8988T (cell line): ENCODE measurements at regions not wholly inside any gene's neighbourhood (a gene's known extent, or its start where the extent isn't known, plus 50 kb on each side); places are given as distances from the start of the nearest gene placed in this dataset.
A peak's percentile ranks its signal among the peaks of the same experiment; 100 is the strongest.
"Not testable (repeated sequence)": the region's sequence is repeated elsewhere in the genome, so short reads cannot be mapped to it uniquely, and the experiment has no call there.

Experiments
- DNase-seq: peaks from one replicate; pipeline ENCODE4 v3.0.0; 2011

DNA sequence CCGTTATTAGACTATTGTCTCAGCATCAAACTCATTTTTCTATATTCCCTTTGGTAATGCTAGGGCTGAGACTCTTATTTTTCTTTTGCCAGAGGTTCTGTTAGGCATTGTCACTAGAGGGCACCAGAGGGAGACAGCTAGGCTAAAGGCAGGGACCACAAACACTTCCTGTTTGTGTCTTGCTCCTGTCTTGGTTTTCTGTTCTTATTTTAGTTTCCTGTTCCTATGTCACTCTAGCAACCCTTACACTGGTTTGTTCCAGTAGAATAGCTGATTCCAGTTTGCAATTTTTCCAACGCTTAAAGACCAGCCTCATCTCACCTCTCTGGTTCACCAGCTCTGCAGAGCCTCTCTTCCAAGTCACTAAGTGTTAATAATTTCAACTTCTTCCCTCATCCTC, 772.0 kb downstream of the DIAPH3 start:
- peak; percentile 12 for DNase-seq

DNA sequence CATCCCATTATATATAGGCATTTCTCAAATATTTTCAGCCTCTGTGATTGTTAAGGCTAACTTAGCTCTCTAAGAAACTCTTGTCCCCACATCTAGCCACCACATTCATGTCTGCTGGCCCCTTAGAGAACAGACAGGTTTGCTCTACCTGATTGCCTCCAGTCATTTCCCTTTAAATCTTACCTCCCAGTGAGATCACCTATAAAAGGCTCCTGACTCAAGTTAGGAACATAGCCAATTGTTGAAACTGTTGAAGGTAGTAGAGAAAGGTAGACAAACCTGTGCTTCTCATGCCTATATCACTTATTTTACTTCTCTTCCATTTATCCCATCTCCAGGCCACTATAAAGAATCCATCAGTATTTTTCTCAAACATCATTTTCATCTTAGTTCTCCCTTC, 771.4 kb downstream of the DIAPH3 start:
- DNase-seq = no peak

GRCh38 chr13:59394496-59394895, 769.2 kb downstream of the DIAPH3 start:
- no peak for DNase-seq

GRCh38 chr13:59398127-59398526, 765.6 kb downstream of the DIAPH3 start:
- DNase-seq = no peak

GRCh38 chr13:59398661-59399060, 765.1 kb downstream of the DIAPH3 start:
- no peak for DNase-seq

DNA sequence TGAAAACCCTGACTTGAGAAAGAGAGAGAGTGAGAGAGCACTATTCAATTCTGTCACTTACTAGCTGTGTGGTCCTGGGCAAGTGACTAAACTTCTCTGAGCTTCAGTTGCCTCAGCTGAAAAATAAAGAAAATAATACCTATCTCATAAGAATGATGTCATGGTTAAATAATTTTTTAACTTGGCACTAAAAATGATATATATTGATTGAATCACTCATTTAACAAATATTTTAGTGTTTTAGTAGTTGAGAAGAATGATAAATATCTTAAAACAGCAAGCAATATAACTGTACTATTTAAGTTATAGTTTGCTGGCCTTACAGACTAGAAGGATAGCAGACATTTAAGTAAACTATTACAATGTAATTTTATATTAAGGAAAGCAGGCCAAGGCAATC, 764.2 kb downstream of the DIAPH3 start:
- no peak for DNase-seq

- no peak for DNase-seq
These were observed 759.4 kb downstream of the DIAPH3 start for GRCh38 chr13:59404331-59404730.

DNA sequence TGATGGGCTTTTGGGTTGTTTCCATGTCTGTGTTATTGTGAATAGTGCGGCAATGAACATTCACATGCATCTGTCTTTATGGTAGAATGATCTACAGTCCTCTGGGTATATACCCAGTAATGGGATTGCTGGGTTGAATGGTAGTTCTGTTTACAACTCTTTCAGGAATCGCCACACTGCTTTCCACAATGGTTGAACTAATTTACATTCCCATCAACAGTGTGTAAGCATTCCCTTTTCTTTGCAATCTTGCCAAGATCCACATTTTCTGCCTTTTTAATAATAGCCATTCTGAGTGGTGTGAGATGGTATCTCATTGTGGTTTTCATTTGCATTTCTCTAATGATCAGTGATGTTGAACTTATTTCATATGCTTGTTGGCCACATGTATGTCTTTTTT, 756.5 kb downstream of the DIAPH3 start:
- DNase-seq = not testable (repeated sequence)

- no peak for DNase-seq
These were observed 755.0 kb downstream of the DIAPH3 start for GRCh38 chr13:59408738-59409137.

DNA sequence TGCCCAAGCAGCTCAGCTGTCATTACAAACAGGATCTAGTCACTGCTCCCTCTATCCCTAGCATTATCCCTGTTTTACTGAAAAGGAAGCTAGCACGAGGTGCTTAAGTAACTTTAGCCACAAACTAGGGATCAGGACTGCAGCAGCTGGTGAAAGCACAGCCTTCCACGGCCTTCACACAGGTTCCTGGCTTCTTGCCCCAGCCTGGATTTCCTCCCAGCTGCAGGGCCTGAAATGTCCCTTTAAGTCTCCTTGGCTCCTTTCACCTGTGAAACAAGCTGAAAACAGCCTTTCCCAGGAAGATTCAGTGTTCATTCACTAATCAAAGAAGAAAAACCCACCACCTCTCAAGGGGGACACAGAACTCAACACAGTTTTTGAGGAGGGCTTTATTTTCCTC, 754.5 kb downstream of the DIAPH3 start:
- DNase-seq = no peak

DNA sequence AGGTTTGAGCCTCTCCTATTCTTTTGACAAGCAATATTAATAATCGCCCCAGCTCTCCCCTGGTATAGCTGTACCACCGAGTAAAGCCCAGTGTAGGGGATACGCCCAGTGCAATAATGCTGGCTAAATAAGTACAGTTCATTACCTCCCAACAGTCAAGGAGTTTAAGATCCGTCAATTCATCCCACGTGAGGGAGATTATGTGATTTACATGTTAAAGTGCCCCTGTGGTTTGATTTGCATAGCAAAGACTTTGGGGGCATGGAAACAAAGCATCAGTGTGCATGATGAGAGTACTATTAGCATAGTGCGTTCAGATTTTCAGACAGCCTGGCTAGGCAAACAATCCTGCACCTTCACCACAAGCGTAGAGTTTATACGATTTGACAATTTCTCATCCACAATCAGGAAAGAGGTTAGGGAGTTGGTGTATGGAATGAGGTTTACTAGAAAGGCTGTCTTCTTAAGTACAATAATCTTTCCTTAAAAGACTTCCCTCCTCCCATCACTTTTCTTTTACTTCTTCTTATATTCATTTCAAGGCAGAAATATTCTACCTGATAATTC, 754.0 kb downstream of the DIAPH3 start:
- DNase-seq = no peak

GRCh38 chr13:59413126-59413525, 750.6 kb downstream of the DIAPH3 start:
- DNase-seq = no peak

GRCh38 chr13:59414006-59414405, 749.7 kb downstream of the DIAPH3 start:
- no peak for DNase-seq

- DNase-seq = no peak
These were observed 748.2 kb downstream of the DIAPH3 start for GRCh38 chr13:59415498-59415897.

DNA sequence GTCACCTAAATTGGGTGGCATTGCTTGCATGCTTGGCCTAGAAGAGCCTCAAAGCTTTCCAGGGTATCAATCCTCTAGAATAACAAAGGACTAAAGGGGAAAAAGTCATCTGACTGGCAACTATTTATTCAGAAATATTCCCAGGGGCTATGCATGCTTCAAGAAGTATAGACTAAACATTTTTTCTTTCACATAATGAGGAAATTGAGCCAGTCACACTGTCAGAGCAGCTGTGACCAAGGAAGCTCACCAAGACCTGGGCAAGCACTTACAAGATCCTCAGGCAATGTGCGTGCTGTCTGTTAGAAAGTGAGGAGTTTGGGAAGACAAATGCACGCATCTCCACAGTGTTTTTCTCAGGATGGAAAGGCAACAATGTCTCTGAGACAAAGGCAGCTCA, 747.2 kb downstream of the DIAPH3 start:
- DNase-seq = no peak

DNA sequence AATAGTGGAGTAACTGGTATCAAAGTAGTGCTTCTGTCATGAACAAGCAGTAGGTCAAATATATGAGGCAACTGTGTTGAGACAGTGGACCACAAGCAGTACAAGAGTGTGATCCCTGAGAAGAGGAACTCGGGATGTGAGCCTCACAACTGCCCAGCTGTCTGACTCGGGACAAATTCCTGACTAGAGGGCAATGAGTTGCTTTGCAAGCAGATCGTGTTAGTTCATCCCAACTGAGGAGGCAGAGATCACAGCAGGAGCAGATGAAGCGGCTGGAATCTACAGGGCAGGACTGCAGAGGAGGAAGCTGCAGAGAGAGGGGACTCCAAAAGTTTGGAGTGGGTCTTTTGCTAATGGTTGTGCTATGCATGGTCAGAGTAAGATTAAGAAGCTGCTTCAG, 741.1 kb downstream of the DIAPH3 start:
- no peak for DNase-seq

GRCh38 chr13:59423708-59424340, 739.9 kb downstream of the DIAPH3 start:
- no peak for DNase-seq

- DNase-seq = no peak
These were observed 739.1 kb downstream of the DIAPH3 start for GRCh38 chr13:59424661-59425060.

DNA sequence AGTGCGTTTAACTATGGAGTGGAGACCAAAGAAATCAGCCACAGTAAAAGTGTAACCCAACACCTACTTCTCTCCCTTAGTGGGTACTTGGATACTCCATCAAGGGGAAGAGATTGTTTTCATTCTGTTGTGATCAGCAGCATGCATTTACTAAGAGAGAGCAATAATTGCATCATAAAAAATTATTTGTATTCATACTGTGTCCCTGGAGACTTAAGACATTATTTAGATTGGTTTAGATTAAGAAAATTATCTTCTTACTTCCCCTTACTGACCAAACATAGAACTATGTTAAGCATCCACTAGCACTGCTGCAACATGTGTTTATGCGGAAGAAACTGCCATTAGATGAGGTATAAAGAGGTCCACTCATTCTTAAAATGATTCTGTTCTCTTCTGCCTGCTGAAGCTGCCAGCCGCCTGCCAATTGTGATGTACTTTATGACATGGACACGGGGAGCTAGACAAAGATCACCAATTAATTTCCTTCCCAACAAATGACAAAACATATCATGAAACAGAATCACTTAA, 738.5 kb downstream of the DIAPH3 start:
- no peak for DNase-seq

DNA sequence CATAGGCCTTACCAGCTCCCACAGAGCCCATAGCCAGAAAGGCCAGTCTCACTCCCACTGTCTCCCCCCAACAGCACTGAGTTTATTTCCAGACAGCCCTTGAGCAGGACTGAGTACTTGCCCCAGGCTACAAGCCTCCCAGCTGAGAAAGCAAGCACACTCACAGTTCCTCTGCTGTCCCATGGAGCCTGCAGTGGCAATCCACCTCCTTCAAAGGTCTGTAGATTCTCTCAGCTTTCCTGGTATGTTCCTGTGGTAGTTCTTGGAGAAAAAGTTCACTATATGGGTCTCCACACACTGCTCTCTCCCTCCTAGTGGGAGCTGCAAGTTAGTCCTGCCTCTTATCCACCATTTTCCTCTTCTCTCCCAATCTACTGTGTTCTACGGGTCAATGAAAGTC, 728.7 kb downstream of the DIAPH3 start:
- no peak for DNase-seq

DNA sequence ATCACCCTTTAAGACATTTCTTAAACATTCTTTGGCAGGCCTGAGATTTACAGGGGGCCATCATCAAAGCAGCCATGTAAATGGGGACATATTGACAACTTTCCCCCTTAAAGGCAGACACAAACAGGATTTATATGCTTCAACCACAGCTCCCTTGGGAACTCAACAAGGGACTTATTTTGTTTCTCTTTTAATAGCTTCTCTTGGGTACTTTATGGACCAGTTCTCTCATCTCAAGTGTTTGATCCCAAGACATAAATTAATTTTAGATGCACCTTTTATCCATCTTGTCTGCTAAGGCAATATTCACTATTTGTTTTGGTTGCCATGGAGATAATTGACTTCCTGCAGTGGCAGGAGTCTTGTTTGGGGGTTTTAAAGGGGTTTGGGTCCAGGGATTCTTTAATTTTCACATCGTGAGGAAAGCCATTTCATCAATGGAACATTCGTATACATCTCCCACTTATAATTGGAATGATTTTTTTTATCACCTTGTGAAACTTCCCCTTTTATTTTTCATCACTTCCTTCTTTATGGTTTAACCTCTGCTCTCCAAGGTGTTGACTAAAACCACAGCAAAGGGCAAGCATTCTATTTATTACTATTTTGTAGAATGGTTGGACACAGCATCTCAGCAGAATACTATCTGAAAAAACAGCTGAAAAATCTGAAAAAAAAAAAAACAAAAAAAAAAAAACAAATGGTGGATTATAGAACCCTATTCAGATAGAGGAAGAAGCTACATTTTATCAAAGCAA, 726.0 kb downstream of the DIAPH3 start:
- DNase-seq = no peak

DNA sequence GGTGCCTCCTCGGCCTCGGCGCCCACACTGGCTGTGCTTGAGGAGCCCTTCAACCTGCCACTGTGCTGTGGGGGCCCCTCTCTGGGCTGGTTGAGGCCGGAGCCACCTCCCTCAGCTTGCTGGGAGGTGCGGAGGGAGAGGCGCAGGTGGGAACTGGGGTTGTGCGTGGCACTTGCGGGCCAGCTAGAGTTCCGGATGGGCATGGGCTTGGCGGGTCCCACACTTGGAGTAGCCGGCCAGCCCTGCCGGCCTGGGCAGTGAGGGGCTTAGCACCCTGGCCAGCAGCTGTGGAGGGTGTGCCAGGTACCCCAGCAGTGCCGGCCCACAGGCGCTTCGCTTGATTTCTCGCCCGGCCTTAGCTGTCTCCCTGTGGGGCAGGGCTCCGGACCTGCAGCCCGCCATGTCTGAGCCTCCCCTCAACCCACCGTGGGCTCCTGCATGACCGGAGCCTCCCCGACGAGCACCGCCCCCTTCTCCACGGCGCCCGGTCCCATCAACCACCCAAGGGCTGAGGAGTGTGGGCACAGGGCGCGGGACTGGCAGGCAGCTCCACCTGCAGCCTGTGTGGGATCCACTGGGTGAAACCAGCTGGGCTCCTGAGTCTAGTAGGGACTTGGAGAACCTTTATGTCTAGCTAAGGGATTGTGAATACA, 723.8 kb downstream of the DIAPH3 start:
- DNase-seq = no peak

DNA sequence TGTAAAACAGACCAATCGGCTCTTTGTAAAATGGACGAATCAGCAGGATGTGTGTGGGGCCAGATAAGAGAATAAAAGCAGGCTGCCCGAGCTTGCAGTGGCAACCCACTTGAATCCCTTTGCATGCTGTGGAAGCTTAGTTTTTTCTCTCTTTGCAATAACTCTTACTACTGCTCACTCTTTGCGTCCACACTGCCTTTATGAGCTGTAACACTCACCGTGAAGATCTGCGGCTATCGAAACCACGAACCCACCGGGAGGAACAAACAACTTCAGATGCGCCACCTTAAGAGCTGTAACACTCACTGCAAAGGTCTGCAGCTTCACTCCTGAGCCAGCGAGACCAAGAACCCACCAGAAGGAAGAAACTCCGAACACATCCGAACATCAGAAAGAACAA, 722.7 kb downstream of the DIAPH3 start:
- not testable (repeated sequence) for DNase-seq
